HS-5 (cell line): ENCODE measurements at regions not wholly inside any gene's neighbourhood (a gene's known extent, or its start where the extent isn't known, plus 50 kb on each side); places are given as distances from the start of the nearest gene placed in this dataset.

Experiments used
- DNase-seq: peaks from one replicate; pipeline ENCODE4 v3.0.0-alpha.2; 2012; ENCODE audit warnings: low read depth

DNA sequence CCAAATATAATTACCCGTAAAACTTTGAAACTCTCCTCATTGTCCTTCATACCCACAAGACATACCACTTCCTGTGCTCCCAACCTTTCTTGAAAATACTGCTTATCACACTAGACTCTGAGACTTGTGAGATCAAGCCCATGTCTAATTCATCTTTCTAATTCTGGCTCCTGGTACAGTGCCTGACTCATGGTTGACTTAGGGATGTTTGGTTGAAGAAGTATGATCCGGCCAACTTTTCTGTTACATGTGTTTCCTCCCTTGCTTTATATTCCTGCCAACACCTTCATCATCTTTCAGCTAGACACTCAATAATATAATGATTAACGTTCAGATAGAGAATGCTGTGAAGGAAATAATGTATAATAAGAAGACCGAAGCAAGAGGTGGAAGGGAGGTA, 58.2 kb downstream of the MEX3B start:
- DNase-seq = no peak

- no peak for DNase-seq
Measured at GRCh38 chr15:81983497-81983896, 62.3 kb downstream of the MEX3B start.

GRCh38 chr15:81982808-81983207, 63.0 kb downstream of the MEX3B start:
- DNase-seq = no peak

DNA sequence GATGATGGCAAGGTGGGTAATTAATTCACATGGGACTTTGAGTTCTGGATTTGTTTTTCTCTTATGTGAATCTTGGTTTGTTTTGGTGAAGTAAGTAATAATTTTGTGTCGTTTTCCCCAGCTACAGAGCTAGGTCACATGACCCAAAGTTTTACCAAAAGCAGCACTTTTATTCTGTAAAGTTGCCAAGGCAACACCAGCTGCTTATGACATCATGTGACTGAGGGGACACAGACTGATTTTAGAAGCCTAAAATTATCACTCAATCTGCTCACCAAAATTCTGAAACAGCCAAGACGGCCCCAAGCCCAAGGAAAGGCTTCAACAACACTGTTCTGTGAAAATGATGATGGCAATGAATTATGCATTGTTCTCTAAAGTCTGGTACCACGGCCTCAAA, 63.9 kb downstream of the MEX3B start:
- DNase-seq = no peak

- no peak for DNase-seq
Measured at GRCh38 chr15:81977464-81977863, 68.4 kb downstream of the MEX3B start.

DNA sequence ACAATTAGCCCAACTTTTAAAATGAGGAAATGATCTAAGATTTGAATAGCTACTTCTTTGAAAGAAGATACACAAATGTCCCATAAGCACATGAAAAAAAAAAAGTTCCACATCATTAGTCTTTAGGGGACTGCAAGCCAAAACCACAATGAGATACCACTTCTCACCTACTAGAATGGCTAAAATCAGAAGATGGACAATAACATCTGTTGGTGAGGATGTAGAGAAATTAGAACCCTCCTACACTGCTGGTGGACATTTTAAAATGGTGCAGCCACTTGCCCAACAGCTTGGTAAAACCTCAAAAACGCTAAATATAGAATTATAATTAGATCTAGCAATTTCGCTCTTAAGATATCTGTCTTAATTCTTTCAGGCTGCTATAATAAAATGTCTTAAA, 77.1 kb downstream of the MEX3B start:
- no peak for DNase-seq

GRCh38 chr15:81966631-81967030, 79.2 kb downstream of the MEX3B start:
- no peak for DNase-seq

- no peak for DNase-seq
Measured at GRCh38 chr15:81962482-81962881, 83.3 kb downstream of the MEX3B start.

DNA sequence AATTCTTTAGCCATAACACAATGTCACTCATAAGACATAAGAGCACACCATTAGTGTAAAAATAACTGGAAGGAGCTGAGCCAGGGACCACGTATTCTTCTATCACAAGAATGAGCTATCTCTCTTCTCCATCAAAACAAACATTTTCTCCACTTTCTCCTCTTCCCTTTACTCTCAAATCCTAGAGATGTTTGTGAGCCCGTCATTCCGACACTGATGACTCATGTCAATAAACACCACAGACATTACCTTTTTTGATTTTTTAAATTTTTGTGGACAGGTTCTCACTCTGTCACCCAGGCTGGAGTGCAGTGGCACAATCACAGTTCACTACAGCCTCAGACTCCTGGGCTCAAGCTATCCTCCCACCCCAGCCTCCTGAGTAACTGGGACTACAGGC, 86.6 kb downstream of the MEX3B start:
- DNase-seq = no peak

GRCh38 chr15:81957698-81958097, 88.1 kb downstream of the MEX3B start:
- no peak for DNase-seq

DNA sequence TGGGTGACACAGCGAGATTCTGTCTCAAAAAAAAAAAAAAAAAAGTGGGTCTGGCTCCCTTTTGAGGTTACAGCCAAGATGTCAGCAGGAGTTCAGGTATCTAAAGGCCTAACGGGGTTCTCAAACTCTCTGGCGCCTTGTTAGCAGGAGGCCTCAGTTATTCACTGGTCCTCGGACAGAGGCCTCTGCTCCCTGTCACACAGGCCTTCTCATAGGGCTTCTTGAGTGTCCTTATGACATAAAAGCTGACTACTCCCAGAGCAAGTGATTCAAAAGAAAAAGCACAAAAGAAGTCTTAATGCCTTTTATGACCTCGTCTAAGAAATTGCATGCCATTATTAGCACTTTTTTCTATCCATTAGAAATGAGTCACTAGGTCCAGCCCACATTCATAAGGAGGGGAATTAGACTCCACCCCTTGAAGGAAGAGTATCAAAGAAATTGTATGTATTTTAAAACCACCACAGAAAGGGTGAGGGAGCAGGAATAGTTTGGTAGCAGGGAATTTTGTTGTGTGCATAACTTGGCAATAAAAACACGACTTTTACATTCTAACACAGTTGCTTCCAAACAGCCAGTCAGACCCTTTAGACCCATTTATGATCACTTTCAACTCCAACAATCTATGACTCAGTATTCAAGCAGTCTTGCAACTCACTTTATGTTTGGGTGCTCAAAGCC, 90.3 kb downstream of the MEX3B start:
- no peak for DNase-seq

- DNase-seq = no peak
Measured at GRCh38 chr15:81954158-81954783, 91.5 kb downstream of the MEX3B start.

- no peak for DNase-seq
Measured at GRCh38 chr15:81950841-81951414, 94.9 kb downstream of the MEX3B start.

GRCh38 chr15:81948751-81949150, 97.1 kb downstream of the MEX3B start:
- no peak for DNase-seq

- DNase-seq = no peak
Measured at GRCh38 chr15:81948222-81948621, 97.6 kb downstream of the MEX3B start.

DNA sequence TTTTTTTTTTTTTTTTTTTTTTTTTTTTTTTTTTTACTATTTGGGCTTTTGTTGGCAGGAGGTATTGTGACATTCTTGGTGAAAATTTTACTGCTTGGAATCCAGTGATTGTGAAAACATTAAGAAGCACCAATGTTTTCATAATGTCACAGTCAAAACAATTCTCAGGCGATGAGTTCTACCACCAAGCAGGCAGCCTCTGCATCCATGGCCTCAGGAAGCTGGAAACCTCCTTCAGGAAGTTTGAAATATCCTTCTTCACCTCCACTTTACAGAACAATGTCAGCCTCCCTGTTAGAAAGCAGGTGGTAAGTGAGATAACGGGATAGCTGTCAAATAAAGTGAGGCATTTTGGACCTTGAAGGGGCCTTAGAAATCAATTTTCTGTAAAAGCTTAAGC, 98.3 kb downstream of the MEX3B start:
- no peak for DNase-seq

DNA sequence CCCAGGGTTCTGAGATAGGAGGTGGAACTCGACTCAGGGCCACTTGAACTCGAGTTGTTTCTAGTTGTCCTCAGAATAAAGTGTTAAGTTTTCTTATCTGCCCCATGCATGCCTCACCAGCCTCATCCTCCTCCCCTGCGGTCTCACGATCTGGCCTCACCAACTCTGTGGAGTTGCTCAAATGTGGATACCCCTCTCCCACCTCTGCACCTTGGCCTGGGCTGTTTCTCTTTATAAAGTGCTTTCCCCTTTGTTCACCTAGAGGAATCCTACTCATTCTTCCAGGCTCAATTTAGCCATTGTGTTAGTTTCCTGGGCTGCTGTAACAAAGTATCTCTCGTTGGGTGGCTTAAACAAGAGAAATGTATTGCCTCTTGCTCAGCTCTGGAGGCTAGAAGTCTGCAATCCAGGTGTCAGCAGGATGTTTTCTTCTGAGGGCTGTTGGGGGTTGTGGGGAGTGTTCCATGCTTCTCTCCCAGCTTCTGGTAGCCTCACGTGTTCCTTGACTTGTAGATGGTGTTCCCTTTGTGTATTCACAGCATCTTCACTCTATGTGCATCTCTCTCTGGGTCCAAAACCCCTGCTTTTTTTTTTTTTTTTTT, 100.7 kb downstream of the MEX3B start:
- DNase-seq = no peak

GRCh38 chr15:81942655-81943195, 103.1 kb downstream of the MEX3B start:
- DNase-seq = no peak

- no peak for DNase-seq
Measured at GRCh38 chr15:81942157-81942556, 103.7 kb downstream of the MEX3B start.

- DNase-seq = no peak
Measured at GRCh38 chr15:81941479-81941878, 104.3 kb downstream of the MEX3B start.

DNA sequence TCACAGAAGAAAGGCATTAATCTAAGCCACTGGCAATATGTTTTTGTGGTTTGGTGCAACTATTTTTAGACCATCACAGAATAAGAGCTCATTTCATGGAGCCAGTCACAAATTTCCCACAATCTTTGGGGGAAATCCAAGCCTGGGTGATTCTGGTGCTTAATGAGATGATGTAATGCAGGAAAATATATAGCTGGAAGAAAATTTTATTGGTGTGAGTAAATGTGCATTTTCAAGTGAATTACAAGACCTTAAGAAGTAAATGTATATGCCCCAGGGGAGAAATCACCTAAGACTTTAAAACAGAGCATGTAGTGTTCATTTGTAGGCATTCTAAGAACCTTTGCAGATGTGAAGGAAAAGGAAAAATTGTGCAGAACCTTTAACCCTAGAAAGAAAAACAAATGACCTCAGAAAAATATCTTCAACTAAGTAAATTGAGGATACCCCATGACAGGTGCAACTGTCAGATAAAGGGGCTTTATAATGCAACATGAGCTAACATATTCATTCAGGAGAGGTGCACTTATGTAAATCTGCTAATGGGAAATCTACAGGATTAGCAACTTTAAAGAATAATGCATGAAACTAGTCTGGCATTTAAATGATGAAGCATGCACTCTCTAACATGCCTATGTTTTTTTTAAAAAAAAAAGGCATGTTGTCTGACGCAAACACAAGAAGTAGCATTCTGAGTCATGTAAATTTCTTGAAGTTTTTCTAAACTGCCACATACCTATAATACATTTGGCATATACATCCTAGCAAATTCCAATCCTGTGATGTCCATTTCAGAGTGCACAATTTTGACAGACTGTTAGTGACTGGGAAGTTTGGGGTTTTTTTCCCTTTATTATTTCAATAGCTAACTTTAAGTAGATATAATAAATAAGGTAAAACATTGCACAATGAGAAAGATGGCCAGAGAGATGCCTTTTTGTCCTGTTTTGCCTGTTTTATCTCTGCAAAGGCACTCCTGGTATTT, 105.1 kb downstream of the MEX3B start:
- DNase-seq = peak; percentile 71
